GM18951 (cell line): ENCODE measurements at regions not wholly inside any gene's neighbourhood (a gene's known extent, or its start where the extent isn't known, plus 50 kb on each side); places are given as distances from the start of the nearest gene placed in this dataset.

Experiments used
- POLR2A ChIP-seq: IDR thresholded peaks from 4 replicates; pipeline ENCODE4 v1.6.1; 2011; ENCODE audit warnings: mild to moderate bottlenecking; ENCODE audit not compliant: insufficient read length, insufficient read depth; ENCODE audit errors: extremely low read depth
- in situ Hi-C: fragments of 300-500 bp; cut with MboI; formaldehyde crosslinking; loops from one replicate; pipeline ENCODE4 v1.12.0; 2022; ENCODE audit warnings: low sequenced_read_pairs, mixed read lengths, inconsistent platforms; ENCODE audit not compliant: unreplicated experiment

- in situ Hi-C loops, result no loop called here
- TF ChIP-seq POLR2A, result no peak
Observed at GRCh38 chr10:3683560-3683959, 101.4 kb downstream of the KLF6 start.

DNA sequence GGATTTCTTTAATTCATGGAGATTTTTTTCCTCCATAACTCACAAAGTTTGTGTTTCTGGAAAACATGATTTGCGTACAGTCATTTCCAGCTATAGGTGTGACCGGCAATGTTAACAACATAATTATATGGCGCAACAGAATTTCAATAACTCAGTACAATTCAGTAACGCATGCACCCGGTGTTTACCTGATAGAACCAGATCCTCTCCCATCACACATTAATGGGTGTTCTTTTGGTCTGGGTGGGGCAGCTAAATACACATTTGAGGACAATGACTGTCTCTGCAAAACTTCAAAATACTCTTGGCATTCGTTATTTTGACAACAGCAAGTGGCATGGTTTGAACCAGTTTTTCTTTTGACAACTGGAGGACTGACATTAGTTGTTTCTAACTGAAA is 102.3 kb downstream of the KLF6 start:
- no peak for TF ChIP-seq POLR2A
- in situ Hi-C loops, result no loop called here

DNA sequence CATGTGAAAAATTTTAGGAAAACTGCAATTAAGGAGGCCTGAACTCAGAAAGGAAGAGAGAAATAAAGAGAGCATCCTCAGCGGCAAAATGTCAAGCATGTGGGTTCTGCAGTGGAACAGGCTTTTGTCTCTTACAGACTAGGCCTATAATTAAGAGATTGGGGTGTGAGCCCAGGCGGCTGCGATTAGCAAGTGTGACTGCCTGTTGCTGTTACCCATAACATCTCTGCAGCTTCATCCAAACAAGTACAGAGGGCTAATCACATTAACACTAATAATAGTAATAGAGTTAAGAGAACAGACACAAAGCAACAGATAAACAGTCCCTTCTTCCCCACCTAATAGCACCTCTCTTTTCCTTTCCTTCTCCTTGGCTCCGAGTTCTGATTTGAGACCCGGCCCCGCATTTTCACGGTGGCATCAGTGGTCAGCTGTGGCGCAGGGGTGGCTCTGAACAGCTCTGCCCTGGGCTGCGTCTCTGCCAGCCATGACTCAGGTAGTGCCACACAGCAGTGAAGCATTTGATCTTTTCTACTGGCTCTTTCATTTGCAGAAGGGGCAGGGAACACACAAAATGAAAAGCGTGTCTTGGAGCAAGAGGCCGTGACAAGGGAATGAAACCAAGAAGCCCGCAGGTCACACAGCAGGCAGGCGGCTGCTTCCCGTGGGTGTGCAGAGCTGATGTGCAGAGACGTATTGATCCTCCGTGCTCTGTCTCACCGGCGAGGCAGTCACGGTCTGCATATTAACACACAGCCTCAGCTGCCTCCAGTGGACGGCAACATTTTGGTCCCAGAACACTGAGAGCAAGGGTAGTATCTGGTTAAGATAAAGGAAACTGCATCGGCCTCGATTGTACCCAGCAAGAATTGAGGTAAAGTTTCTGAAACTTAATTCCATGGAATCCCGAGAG is 103.1 kb downstream of the KLF6 start:
- no peak for TF ChIP-seq POLR2A
- in situ Hi-C loops, result no loop called here

GRCh38 chr10:3679950-3680629 is 104.9 kb downstream of the KLF6 start:
- TF ChIP-seq POLR2A, result no peak
- in situ Hi-C loops, result no loop called here

DNA sequence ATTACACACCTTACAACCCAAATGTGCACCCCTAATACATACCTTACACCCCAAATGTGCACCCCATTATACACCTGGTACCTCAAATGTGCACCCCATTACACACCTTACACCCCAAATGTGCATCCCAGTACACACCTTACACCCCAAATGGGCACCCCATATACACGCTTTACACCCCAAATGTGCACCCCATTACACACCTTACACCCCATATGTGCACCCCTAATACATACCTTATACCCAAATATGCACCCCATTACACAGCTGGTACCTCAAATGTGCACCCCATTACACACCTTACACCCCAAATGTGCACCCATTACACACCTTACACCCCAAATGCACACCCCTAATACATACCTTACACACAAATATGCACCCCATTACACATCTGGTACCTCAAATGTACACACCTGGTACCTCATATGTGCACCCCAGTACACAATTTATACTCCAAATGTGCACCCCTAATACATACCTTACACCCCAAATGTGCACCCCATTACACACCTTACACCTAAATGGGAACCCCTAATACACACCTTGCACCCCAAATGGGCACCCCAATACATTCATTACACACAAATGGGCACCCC is 106.3 kb downstream of the KLF6 start:
- TF ChIP-seq POLR2A, result no peak
- in situ Hi-C loops, result no loop called here

- TF ChIP-seq POLR2A, result no peak
- in situ Hi-C loops, result no loop called here
Observed at GRCh38 chr10:3676564-3676963, 108.4 kb downstream of the KLF6 start.

- in situ Hi-C loops, result no loop called here
- TF ChIP-seq POLR2A, result no peak
Observed at GRCh38 chr10:3672220-3672619, 112.8 kb downstream of the KLF6 start.

- in situ Hi-C loops, result no loop called here
- TF ChIP-seq POLR2A, result no peak
Observed at GRCh38 chr10:3671386-3671955, 113.5 kb downstream of the KLF6 start.

- no peak for TF ChIP-seq POLR2A
- in situ Hi-C loops, result no loop called here
Observed at GRCh38 chr10:3668966-3669330, 116.1 kb downstream of the KLF6 start.

DNA sequence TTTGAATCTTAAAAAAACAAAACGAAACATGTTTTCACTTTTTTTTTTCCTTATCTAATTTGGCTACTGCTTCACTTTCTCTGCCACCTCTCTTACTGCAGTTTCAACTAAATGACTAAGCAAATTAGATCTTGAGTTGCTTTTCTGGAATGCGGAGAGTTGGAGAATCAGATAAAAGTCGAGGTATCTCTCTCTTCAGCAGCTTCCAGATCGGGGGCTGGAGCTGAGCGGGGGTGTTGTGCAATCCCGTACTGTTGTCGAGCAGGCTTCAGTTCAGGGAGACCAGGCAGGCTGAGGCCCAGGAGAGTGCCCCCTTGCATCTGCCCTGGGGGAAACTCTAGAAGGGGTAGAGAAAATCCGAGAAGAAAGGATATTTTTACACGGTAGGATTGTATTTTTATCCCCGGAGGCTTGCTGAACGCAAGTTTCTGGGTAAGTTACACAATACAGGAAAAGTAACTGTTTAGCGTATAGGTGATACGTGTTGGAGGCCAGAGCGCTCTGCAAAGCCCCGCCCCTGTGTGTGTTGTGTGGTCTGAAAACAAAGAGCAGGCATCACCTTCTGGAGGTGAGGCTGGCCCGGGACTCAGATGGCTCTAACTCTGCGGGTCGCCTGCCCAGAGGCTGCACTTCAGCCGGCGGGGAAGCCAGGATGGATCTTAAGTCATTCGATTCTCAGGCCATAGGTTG is 116.6 kb downstream of the KLF6 start:
- in situ Hi-C loops, result no loop called here
- no peak for TF ChIP-seq POLR2A

GRCh38 chr10:3666525-3667302 is 118.3 kb downstream of the KLF6 start:
- in situ Hi-C loops, result no loop called here
- TF ChIP-seq POLR2A, result no peak

DNA sequence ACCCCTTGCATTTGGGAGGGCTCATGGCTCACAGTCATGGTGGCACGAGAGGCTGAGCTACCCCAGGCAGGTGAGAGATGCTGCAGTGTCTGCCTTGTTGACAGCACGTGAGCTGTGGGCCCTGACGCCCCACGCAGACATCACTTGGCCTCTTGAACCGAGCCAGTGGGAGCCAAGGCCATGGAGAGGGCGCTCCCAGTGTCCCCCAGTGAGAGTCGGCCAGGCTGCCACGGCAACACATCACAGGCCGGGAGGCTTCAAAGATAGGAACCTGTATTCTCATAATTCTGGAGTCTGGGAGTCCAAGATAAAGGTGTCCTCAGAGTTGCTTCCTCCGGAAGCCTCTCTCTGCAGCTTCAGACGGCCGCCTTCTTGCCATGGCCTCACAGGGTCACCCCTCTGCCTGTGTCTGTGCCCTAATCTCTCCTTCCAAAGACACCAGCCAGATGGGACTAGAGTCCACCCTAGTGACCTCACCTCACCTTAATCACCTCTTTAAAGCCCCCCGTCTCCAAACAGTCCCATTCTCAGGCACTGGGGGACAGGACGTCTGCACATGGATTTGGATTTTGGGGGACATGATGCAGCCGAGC is 119.6 kb downstream of the KLF6 start:
- in situ Hi-C loops, result no loop called here
- TF ChIP-seq POLR2A, result no peak

DNA sequence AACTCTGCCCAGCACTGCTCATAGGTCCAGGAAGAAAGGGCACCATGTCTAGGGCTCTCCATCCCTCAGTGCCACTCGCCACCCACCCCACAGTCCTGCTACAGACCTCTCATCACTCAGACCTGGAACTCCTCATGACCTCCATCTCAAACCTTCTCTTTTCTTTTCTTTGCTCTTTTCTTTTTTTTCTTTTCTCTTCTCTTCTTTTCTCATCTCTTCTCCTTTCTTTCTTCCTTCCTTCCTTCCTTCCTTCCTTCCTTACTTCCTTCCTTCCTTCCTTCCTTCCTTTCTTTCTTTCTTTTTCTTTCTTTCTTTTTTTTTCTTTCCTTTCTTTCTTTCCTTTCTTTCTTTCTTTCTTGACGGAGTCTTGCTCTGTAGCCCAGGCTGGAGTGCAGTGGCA is 122.2 kb downstream of the KLF6 start:
- in situ Hi-C loops, result no loop called here
- no peak for TF ChIP-seq POLR2A
